OCI-M1 (cell line): ENCODE measurements at regions not wholly inside any gene's neighbourhood (a gene's known extent, or its start where the extent isn't known, plus 50 kb on each side); places are given as distances from the start of the nearest gene placed in this dataset.
A peak's percentile ranks its signal among the peaks of the same experiment; 100 is the strongest.

Experiments
- DNase-seq: peaks from one replicate; lab custom pipeline; 2025; lab: John Stamatoyannopoulos, UW

DNA sequence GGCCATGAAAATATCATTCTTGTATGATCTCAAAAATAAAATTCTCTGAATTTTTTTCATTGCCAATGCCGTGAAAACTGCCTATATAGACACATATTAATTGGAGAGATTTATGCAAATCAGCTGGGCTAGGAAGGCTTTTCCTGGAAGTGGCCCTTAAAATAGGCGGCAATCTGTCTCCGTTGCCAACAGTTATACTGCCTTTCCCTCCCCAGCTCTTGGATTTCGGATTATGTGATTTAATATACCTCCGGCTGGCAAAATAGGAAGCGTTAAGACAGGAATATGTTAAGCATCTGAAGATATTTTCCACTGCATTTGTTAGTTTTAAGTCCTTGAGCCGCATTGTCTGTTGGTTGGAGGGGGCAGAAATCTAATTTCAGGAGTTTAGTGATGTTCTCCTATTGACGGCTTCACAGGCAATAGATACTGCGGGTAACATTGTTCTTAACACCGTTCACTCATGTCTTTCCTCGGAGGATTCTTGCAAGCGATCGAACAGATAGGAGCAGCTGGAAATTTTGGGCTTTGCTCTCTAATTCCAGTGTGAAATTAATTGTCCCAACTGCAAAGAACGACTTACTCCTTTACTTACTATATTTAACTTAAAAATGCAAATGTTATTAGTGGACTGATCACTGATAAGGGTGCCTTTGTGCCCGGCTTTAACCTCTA is 113.3 kb downstream of the LINC00237 start:
- DNase-seq = no peak

GRCh38 chr20:20992277-20992676 is 113.9 kb downstream of the LINC00237 start:
- DNase-seq = no peak

DNA sequence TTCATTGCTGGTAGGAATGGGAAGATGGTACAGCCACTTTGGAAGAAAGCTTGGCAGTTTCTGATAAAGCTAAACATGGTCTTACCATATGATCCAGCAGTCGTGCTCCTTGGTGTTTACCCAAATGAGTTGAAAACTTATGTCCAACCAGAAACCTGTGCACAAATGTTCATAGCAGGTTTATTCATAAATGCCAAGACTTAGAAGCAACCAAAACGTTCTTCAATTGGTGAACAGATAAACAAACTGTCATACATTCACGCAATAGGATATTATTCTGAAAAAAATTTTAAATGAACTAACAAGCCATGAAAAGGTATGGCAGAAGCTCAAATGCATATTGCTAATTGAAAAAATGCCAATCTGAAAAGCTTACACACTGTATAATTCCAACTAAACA is 117.1 kb downstream of the LINC00237 start:
- no peak for DNase-seq

DNA sequence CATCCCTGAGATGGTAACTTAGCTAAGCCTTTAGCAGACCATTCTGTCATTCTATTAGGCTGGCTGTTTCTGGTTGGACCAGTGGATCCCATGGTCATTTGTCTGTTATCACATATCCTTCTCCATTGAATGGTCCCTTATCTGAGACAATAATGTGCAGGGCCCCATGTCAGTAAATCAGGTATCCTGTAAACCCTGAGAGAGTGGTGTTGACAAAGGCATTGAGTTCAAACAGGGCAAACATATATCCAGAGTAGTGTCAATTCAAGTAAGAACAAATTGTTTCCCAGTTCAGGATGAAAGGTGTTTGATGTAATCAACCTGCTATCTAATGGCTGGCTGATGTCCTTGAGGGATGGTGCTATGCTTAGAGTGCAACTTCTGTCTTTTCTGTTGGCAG is 126.2 kb downstream of the LINC00237 start:
- DNase-seq = no peak

GRCh38 chr20:20977786-20978185 is 128.4 kb downstream of the LINC00237 start:
- no peak for DNase-seq

DNA sequence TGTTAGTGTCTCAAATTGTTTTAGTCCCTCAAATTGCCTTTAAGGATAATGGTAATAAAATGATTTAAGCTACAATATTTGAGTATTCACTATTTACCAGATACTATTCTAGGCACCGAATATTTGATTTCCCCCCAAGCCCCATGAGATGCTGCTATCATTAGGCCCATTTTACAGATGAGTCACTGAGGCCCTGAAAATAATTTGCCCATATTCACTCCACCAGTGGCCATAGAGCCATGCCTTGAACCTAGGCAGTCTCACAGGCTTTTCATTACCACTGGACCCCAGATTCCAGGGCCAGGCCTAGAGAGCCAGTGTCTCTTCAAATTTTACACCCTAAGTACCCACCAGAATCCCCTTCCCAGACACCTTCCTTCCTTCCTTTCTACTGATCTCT is 133.7 kb downstream of the LINC00237 start:
- no peak for DNase-seq

DNA sequence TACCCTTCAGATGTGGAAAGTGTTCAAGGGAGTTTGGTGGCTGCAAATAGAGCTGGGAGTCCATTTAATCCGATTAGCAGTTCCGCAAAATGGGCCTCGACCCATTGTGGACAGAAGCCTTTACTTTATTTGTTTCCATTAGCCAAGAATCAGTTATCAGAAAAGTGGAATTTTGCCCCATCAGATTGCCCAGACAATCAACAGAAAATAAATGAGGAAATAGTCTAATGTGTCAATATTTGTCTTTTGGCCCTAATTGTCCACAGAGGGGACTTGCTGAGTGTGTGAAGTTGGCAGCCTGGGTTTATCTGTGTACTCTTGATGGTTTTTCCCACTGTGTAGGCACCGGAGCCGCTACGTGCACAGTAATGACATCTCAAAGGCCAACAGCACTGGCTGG is 134.3 kb downstream of the LINC00237 start:
- no peak for DNase-seq

GRCh38 chr20:20970841-20971240 is 135.3 kb downstream of the LINC00237 start:
- no peak for DNase-seq

- DNase-seq = no peak
Measured at GRCh38 chr20:20969701-20970280, 136.4 kb downstream of the LINC00237 start.

DNA sequence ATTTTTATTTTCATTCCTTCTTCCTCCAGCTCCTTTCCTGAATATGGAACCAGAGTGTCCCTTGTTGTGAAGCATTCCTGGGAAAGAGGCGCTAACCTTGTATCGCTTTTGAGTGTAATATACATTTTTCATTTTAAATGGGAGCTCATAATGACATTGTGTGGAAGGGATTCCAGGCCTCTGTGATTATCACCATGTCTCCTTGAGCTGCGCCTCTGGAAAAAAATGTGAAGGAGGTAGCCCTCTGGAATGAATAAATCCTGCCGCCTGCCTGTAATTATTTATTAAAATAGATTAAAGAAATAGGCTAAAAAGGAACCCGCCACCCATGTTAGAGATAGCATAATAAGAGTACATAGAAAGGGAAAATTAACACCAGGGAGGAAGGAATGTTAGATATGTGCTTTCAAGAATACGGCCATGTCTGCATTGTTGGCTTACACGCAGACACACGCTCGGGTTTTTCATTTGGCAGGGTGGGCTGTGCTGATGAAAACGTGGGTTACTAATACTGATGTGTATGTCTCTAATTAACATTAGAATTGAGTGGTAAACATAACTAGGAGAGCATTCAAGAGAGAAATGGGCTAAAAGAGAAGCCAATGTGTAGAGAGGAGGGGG is 138.5 kb downstream of the LINC00237 start:
- DNase-seq = no peak

DNA sequence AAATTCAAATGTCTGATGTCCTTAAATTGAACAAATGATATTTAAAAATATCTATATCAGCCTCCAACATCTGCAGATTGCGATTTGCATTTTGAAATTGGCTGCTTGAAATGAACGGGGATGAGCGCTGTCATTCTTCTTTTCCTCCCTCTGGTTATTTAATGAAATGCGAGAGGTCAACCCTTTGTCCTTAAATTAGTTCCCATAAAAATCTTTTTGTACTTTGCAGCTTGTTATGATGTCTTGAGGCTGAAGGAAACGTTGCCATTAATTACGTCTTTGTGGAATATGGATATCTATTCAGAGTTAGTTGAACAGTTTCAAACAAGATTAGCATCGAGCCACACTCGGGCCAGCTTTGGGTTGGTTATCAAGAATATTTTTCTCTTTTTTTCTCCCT is 140.0 kb downstream of the LINC00237 start:
- no peak for DNase-seq

- no peak for DNase-seq
Measured at GRCh38 chr20:20959031-20959755, 147.0 kb downstream of the LINC00237 start.

DNA sequence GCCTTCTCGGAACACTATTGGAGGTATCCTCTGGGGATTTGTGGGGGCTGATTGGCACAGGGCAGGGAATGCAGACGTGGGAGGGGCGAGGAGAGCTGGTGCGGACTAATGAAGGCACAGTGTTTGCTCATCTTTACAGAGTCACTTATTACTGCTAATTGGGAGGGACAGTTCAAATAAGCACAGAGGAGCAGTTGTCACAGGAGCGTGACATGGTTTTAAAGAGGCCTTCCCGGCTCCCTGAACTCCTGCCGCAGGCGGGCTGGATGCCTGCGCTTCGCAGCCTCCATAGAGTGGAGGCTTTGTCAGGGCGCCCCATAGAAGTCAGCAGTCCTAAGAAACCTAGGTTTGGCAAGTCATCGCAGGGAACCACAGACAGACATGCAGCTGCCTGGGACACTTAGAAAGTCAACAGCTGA is 149.6 kb downstream of the LINC00237 start:
- DNase-seq = no peak

- no peak for DNase-seq
Measured at GRCh38 chr20:20955892-20956291, 150.3 kb downstream of the LINC00237 start.

- DNase-seq = peak; percentile 7
Measured at GRCh38 chr20:20953738-20954618, 152.2 kb downstream of the LINC00237 start.

DNA sequence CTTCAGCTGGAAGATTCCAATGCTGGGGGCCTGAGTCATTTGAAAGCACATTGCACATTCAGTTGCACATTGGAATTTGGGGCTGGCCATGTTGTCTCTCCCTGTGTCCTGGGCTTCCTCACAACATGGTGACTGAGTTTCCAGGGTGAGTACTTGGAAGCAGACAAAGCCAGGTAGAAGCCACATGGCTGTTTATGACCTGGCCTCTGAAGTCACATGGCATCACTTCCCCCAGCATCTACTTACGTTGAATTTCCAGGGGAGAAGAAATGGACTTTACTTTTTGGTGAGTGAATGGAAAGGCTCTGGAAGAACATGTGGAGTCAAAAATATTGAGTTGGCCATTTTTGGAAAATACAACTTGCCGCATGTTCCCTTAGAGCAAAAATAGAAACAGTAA is 155.5 kb downstream of the LINC00237 start:
- no peak for DNase-seq

GRCh38 chr20:20946122-20946759 is 159.9 kb downstream of the LINC00237 start:
- DNase-seq = peak; percentile 93

DNA sequence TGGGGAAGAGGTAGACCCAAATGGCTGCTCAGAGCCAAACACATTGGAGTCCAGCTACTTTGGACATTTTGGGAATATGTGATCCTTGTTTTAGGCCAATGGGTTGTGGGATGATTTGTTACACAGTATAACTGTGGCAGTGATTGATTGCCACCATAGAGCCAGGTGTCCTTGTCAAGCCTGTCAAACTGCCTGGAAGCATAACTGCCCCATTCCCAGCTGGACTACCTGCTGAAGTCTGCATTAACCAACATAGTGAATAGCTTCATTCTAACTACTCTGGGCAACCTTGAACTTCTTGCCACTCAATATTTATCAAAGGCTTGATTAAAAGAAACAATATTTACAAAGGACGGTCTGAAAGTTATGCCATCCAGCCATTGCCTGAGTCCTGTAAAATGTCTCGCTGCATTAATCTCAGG is 164.7 kb downstream of the LINC00237 start:
- DNase-seq = no peak

DNA sequence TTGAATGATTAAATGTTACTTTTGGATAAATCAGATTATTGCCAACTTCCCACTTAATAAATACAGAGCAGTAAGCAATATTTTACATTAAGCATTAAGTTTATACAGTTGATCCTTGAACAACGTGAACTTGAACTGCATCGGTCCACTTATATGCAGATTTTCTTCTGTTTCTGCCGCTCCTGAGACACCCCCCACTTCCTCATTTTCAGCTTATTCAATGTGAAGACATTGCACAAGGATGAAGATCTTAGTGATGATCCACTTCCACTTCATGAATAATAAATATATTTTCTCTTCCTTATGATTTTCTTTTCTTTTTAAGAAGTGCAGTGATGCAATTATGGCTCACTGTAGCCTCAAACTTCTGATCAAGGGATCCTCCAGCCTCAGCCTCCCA is 167.2 kb downstream of the LINC00237 start:
- peak; percentile 1 for DNase-seq

DNA sequence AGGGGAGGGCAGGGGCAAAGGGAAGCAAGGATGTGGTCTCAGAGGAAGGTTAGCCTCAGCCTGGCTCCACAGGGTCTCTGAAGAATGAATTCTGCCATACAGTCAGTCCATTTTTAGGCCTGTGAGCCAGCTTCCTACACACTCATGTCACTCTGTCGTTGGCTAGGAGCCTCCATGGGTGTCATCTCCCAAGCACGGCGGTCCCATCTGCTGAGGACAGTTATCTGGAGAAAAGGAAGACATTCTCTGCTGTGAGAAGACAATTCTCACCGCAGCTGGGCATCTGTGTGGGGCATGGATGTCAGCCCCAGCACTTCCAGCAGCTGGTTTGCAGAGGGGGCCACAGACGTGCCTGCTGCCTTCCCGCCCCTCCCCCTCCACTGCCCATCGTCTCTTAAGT is 167.6 kb downstream of the LINC00237 start:
- no peak for DNase-seq

DNA sequence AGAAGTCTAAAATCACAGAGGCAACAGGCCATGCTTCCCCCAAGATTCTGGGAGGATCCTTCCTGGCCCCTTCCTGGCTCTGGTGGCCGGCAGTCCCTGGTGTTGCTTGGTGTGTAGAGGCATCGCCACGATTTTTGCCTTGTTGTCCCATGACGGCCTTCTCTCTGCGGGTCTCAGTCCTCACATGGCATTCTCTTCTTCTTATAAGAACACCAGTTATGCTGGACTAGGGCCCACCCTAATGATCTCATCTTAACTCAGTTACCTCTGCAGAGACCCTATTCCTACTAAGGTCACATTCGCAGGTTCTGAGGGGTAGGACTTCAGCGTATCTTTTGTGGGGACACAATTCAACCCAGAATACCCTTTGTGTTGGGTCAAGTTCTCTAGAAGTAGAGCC is 168.0 kb downstream of the LINC00237 start:
- no peak for DNase-seq
